ENCODE measurements at regions not wholly inside any gene's neighbourhood (a gene's known extent, or its start where the extent isn't known, plus 50 kb on each side); places are given as distances from the start of the nearest gene placed in this dataset.

DNA sequence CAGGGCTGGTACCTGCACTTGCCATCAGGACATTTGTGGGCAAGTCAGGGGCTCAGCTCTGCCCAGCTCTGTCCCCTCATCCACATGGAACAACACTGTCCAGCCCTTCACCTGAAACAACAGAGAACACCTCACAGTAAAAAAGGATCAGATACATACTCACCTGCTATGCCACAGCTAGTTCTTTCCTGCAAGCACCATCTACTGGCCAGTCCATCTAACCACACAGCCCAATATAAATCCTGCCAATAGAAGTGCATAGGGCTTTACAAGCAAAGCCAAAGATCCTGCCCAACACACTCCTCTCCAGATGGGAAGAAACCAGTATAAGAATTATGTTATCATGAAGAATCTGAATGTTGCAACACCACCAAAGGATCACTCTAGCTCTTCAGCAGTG is 52.2 kb upstream of the GALNT13 start:
- no peak overlapping the region for H3K4me3 ChIP-seq (ENCODE audit: low read depth, low read length)
- TF ChIP-seq, protein P1, sequence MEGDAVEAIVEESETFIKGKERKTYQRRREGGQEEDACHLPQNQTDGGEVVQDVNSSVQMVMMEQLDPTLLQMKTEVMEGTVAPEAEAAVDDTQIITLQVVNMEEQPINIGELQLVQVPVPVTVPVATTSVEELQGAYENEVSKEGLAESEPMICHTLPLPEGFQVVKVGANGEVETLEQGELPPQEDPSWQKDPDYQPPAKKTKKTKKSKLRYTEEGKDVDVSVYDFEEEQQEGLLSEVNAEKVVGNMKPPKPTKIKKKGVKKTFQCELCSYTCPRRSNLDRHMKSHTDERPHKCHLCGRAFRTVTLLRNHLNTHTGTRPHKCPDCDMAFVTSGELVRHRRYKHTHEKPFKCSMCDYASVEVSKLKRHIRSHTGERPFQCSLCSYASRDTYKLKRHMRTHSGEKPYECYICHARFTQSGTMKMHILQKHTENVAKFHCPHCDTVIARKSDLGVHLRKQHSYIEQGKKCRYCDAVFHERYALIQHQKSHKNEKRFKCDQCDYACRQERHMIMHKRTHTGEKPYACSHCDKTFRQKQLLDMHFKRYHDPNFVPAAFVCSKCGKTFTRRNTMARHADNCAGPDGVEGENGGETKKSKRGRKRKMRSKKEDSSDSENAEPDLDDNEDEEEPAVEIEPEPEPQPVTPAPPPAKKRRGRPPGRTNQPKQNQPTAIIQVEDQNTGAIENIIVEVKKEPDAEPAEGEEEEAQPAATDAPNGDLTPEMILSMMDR (IDR thresholded peaks at IDR 0.05; ENCODE audit: borderline replicate concordance, insufficient read depth, low read depth, low read length), result no peak

All from GM12875 (cell line).